Upper lobe of left lung (tissue), 6 donors: ENCODE measurements at regions not wholly inside any gene's neighbourhood (a gene's known extent, or its start where the extent isn't known, plus 50 kb on each side); places are given as distances from the start of the nearest gene placed in this dataset.
A peak's percentile ranks its signal among the peaks of the same experiment; 100 is the strongest.

Experiments used
- ATAC-seq, 2 donors: fragments of 200-7000 bp; cut with Tn5 transposase; one replicate each; pipeline ENCODE4 v1.9.1; 2022; ENCODE audit warnings: mild to moderate bottlenecking in 2 of 2, moderate library complexity in 2 of 2; ENCODE audit not compliant: low FRiP score in 2 of 2
- DNase-seq, 2 donors: peaks; one replicate each; pipeline ENCODE4 v3.0.0-alpha.2; 2019 to 2020
- H3K27ac ChIP-seq, 4 donors: fragments of 200-600 bp; sonication (generic); one replicate each; pipeline ENCODE4 v1.5.1; 2016 to 2019
- H3K27me3 ChIP-seq, 4 donors: fragments of 200-600 bp; sonication (generic); one replicate each; pipeline ENCODE4 v1.5.1; 2017 to 2019
- H3K36me3 ChIP-seq, 4 donors: fragments of 200-600 bp; sonication (generic); one replicate each; pipeline ENCODE4 v1.5.1; 2016 to 2019
- H3K4me1 ChIP-seq, 4 donors: fragments of 200-600 bp; sonication (generic); one replicate each; pipeline ENCODE4 v1.5.1; 2018 to 2019
- H3K4me3 ChIP-seq, 4 donors: fragments of 200-600 bp; sonication (generic); one replicate each; pipeline ENCODE4 v1.5.1; 2017 to 2019; ENCODE audit warnings: mild to moderate bottlenecking in 2 of 4, moderate library complexity in 1 of 4
- H3K9me3 ChIP-seq, 4 donors: fragments of 200-600 bp; sonication (generic); one replicate each; pipeline ENCODE4 v1.5.1; 2018 to 2019
- CTCF ChIP-seq, 6 experiments: fragments of 450-650 bp in 4 of 6; fragments of 200-600 bp in 2 of 6; sonication (generic) in 2 of 6; IDR thresholded peaks; one replicate each; pipeline ENCODE4 v1.5.1; 2016 to 2019; ENCODE audit warnings: antibody characterized with exemption in 6 of 6
- EP300 ChIP-seq, 4 donors: sonication (generic); formaldehyde crosslinking; IDR thresholded peaks; one replicate each; pipeline ENCODE4 v1.5.1; 2017; ENCODE audit warnings: antibody characterized with exemption in 4 of 4, control low read depth in 2 of 4
- POLR2A ChIP-seq, 4 donors: fragments of 450-650 bp; IDR thresholded peaks; one replicate each; pipeline ENCODE4 v1.5.1; 2016 to 2017; ENCODE audit warnings: antibody characterized with exemption in 4 of 4, mild to moderate bottlenecking in 2 of 4
- POLR2AphosphoS5 ChIP-seq, 2 donors: sonication (generic); formaldehyde crosslinking; IDR thresholded peaks; one replicate each; pipeline ENCODE4 v1.5.1; 2017; ENCODE audit warnings: antibody characterized with exemption in 2 of 2
- WGBS, 2 donors: methylation state at CpG; one replicate each; pipeline ENCODE4 v1.1.5; 2017 to 2018; 5-methylcytosine and 5-hydroxymethylcytosine counted together
- donor health status: DM: no; HTN: no; CAD: no; lungs with moderate emphysema.
- donor health status: DM: no; HTN: yes; CAD: no; lungs with severe emphysema.

GRCh38 chr13:77390391-77390790, 63.5 kb upstream of the MYCBP2 start:
- ATAC-seq (peak in 1 of 2 donors; percentile 37), DNase-seq (no peak)
- Histone ChIP-seq H3K4me1 (no peaks in the 10 kb centered on the region), H3K4me3 (no peak overlapping the region), H3K36me3 (no peaks in the 10 kb centered on the region), H3K9me3 (no peaks in the 10 kb centered on the region), H3K27ac (no peak overlapping the region), H3K27me3 (no peaks in the 10 kb centered on the region)
- WGBS, 2 donors: 70 to 71% methylated on average over 3 of the region's 3 CpGs
- TF ChIP-seq POLR2A (IDR thresholded peaks at IDR 0.05): no peak
- TF ChIP-seq CTCF (IDR thresholded peaks at IDR 0.05): no peak
- TF ChIP-seq EP300 (IDR thresholded peaks at IDR 0.05): no peak
- no peak for TF ChIP-seq POLR2AphosphoS5 (IDR thresholded peaks at IDR 0.05)

- H3K36me3 ChIP-seq: no peaks in the 10 kb centered on the region
- H3K4me3 ChIP-seq: no peak overlapping the region
- H3K27ac ChIP-seq: no peak overlapping the region
- H3K27me3 ChIP-seq: no peaks in the 10 kb centered on the region
- H3K9me3 ChIP-seq: no peaks in the 10 kb centered on the region
- no peak for DNase-seq
- TF ChIP-seq POLR2A (IDR thresholded peaks at IDR 0.05): no peak
- H3K4me1 ChIP-seq: no peaks in the 10 kb centered on the region
- ATAC-seq: no peak
These were observed 62.7 kb upstream of the MYCBP2 start for GRCh38 chr13:77389625-77390000.

GRCh38 chr13:77388944-77389624, 62.2 kb upstream of the MYCBP2 start:
- Histone ChIP-seq H3K4me3 (no peak overlapping the region), H3K27me3 (no peaks in the 10 kb centered on the region), H3K9me3 (no peaks in the 10 kb centered on the region), H3K27ac (no peak overlapping the region), H3K4me1 (no peaks in the 10 kb centered on the region), H3K36me3 (no peaks in the 10 kb centered on the region)
- 68 to 69% methylated on average over 4 of the region's 4 CpGs for WGBS, 2 donors
- ATAC-seq: no peak
- DNase-seq: no peak
- TF ChIP-seq POLR2A (IDR thresholded peaks at IDR 0.05) (no peak), CTCF (IDR thresholded peaks at IDR 0.05) (no peak)

- Histone ChIP-seq H3K27ac (peak overlapping the region in 1 of 4 donors; percentile 42), H3K36me3 (no peaks in the 10 kb centered on the region), H3K27me3 (no peaks in the 10 kb centered on the region), H3K4me3 (no peak overlapping the region), H3K4me1 (no peaks in the 10 kb centered on the region), H3K9me3 (no peaks in the 10 kb centered on the region)
- ATAC-seq: peak in 1 of 2 donors; percentile 15
- DNase-seq: no peak
- TF ChIP-seq POLR2AphosphoS5 (IDR thresholded peaks at IDR 0.05): no peak
- no peak for TF ChIP-seq CTCF (IDR thresholded peaks at IDR 0.05)
- TF ChIP-seq POLR2A (IDR thresholded peaks at IDR 0.05): no peak
- no peak for TF ChIP-seq EP300 (IDR thresholded peaks at IDR 0.05)
- WGBS, 2 donors: 62 to 77% methylated on average over 5 of the region's 5 CpGs
These were observed 60.8 kb upstream of the MYCBP2 start for GRCh38 chr13:77387607-77388200.

GRCh38 chr13:77386880-77387606, 60.1 kb upstream of the MYCBP2 start:
- no peaks in the 10 kb centered on the region for H3K4me1 ChIP-seq
- no peaks in the 10 kb centered on the region for H3K9me3 ChIP-seq
- TF ChIP-seq POLR2A (IDR thresholded peaks at IDR 0.05): no peak
- no peak for TF ChIP-seq POLR2AphosphoS5 (IDR thresholded peaks at IDR 0.05)
- TF ChIP-seq EP300 (IDR thresholded peaks at IDR 0.05): no peak
- no peak for TF ChIP-seq CTCF (IDR thresholded peaks at IDR 0.05)
- no peak overlapping the region for H3K27ac ChIP-seq
- 67 to 80% methylated on average over 4 of the region's 5 CpGs for WGBS, 2 donors
- ATAC-seq (peak; percentile 55 to 86), DNase-seq (no peak)
- H3K4me3 ChIP-seq: no peak overlapping the region
- H3K36me3 ChIP-seq: no peaks in the 10 kb centered on the region
- H3K27me3 ChIP-seq: no peaks in the 10 kb centered on the region
